ENCODE measurements at regions not wholly inside any gene's neighbourhood (a gene's known extent, or its start where the extent isn't known, plus 50 kb on each side); places are given as distances from the start of the nearest gene placed in this dataset.
"Not testable (repeated sequence)": the region's sequence is repeated elsewhere in the genome, so short reads cannot be mapped to it uniquely, and the experiment has no call there.

- intact Hi-C loops (cut with micrococcal nuclease), result no loop called here
Observed at GRCh38 chr16:17034477-17035252, 436.1 kb downstream of the XYLT1 start.

GRCh38 chr16:17037499-17037898 lies 433.3 kb downstream of the XYLT1 start:
- intact Hi-C loops (cut with micrococcal nuclease), result no loop called here

GRCh38 chr16:17038415-17038814 lies 432.3 kb downstream of the XYLT1 start:
- intact Hi-C loops (cut with micrococcal nuclease), result no loop called here

- intact Hi-C loops (cut with micrococcal nuclease), result not testable (repeated sequence)
Observed at GRCh38 chr16:17049109-17049508, 421.7 kb downstream of the XYLT1 start.

DNA sequence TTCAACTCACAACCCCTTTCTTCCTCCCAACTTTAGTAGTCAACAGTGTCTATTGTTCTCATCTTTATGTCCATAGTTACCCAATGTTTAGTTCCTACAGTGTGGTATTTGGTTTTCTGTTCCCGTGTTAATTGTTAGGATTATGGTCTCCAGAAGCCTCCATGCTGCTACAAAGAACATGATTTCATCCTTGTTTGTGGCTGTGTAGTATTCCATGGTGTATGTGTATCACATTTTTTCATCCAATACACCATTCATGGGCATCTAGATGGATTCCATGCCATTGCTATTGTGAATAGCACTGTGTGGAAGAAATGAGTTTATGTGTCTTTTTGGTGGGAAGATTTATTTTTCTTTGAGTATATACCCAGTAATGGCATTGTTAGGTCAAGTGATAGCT lies 420.3 kb downstream of the XYLT1 start:
- intact Hi-C loops (cut with micrococcal nuclease), result no loop called here

All from T-helper 1 cell treated with Interleukin-12 subunit alpha and Interleukin-12 subunit beta and Interleukin-4 antibody, amounts not matched to agents 30 ng/mL and 1 ng/mL, for 36 hours (primary cell).